Caco-2 (cell line): ENCODE measurements at regions not wholly inside any gene's neighbourhood (a gene's known extent, or its start where the extent isn't known, plus 50 kb on each side); places are given as distances from the start of the nearest gene placed in this dataset.

Experiments used
- BruUV-seq: library from RNA; stranded (reverse); fragments of 400-500 nt; replicated peaks from 2 replicates; lab custom pipeline; 2021; lab: Mats Ljungman, UMichigan
- CTCF ChIA-PET: fragments of 300-600 bp; sonication (Branson Sonifier 250); formaldehyde crosslinking; loops from one replicate; lab custom pipeline; 2022; ENCODE audit warnings: antibody characterized with exemption; lab: Charles Lee
- POLR2A ChIA-PET: fragments of 300-600 bp; sonication (Branson Sonifier 250); formaldehyde crosslinking; loops from one replicate; lab custom pipeline; 2022; ENCODE audit warnings: antibody characterized with exemption; lab: Charles Lee
- DNase-seq, 2 experiments: peaks; one replicate each; pipeline versions ENCODE4 v3.0.0 to v3.0.0-alpha.2; 2020 to 2022
- H3K27me3 ChIP-seq: replicated peaks from 2 replicates; pipeline ENCODE4 v1.6.0; 2011; ENCODE audit warnings: low read length; ENCODE audit not compliant: control insufficient read depth, insufficient read depth
- H3K36me3 ChIP-seq: 2 replicates; pipeline ENCODE4 v1.5.1; 2011; ENCODE audit warnings: low read length; ENCODE audit not compliant: control insufficient read depth, insufficient read depth
- H3K4me1 ChIP-seq: fragments of 250-450 bp; sonication (Bioruptor Pico); 2 replicates; pipeline ENCODE4 v1.5.1; 2020; ENCODE audit warnings: mild to moderate bottlenecking
- H3K4me3 ChIP-seq: 2 replicates; pipeline ENCODE4 v1.5.1; 2011; ENCODE audit warnings: low read depth, mild to moderate bottlenecking, control low read depth, low read length
- H3K9me3 ChIP-seq: fragments of 250-450 bp; sonication (Bioruptor Pico); 2 replicates; pipeline ENCODE4 v1.5.1; 2020; ENCODE audit warnings: mild to moderate bottlenecking, moderate library complexity
- H3K27ac Mint-ChIP-seq: one replicate; pipeline ENCODE4 v1.8.0; 2022; ENCODE audit warnings: mixed read lengths; ENCODE audit not compliant: unreplicated experiment
- H3K27me3 Mint-ChIP-seq: one replicate; pipeline ENCODE4 v1.8.0; 2022; ENCODE audit warnings: mixed read lengths; ENCODE audit not compliant: insufficient read depth, unreplicated experiment
- H3K36me3 Mint-ChIP-seq: one replicate; pipeline ENCODE4 v1.8.0; 2022; ENCODE audit warnings: mild to moderate bottlenecking, mixed read lengths; ENCODE audit not compliant: insufficient read depth, unreplicated experiment
- H3K4me1 Mint-ChIP-seq: one replicate; pipeline ENCODE4 v1.8.0; 2022; ENCODE audit warnings: low read depth, mixed read lengths; ENCODE audit not compliant: unreplicated experiment
- H3K4me3 Mint-ChIP-seq: one replicate; pipeline ENCODE4 v1.8.0; 2022; ENCODE audit warnings: mild to moderate bottlenecking, moderate library complexity, mixed read lengths; ENCODE audit not compliant: unreplicated experiment
- H3K9me3 Mint-ChIP-seq: one replicate; pipeline ENCODE4 v1.8.0; 2022; ENCODE audit warnings: mixed read lengths; ENCODE audit not compliant: unreplicated experiment
- intact Hi-C: fragments of 100-400 bp; cut with micrococcal nuclease; formaldehyde crosslinking; loops from one replicate; pipeline ENCODE4 v1.10.0; 2022; ENCODE audit not compliant: unreplicated experiment
- TF ChIP-seq, protein P1 (sequence below), 2 experiments: fragments of 200-600 bp in 1 of 2; IDR thresholded peaks; 1 replicate in 1 of 2; 2 replicates in 1 of 2; pipeline versions ENCODE4 v1.5.1 to v1.8.0; 2011 to 2022; ENCODE audit warnings: antibody characterized with exemption in 1 of 2, control low read depth in 1 of 2, inconsistent platforms in 1 of 2, low read depth in 1 of 2, low read length in 1 of 2, mild to moderate bottlenecking in 1 of 2, moderate library complexity in 1 of 2; ENCODE audit not compliant: insufficient read depth in 1 of 2, severe bottlenecking in 1 of 2, unreplicated experiment in 1 of 2

GRCh38 chr10:123514996-123515395, 151.2 kb upstream of the GPR26 start:
- ChIA-PET POLR2A (no interaction called here), CTCF (interaction anchor here (0.6 kb wide), 1 partner anchor 23 kb away, joined by 4 read pairs; no protein-coding TSS in a partner anchor)
- H3K9me3 Mint-ChIP-seq, result no peaks in the 10 kb centered on the region

GRCh38 chr10:123515661-123516060, 150.5 kb upstream of the GPR26 start:
- Histone ChIP-seq H3K9me3 (no peaks in the 10 kb centered on the region), H3K36me3 (no peaks in the 10 kb centered on the region), H3K27me3 (no peaks in the 10 kb centered on the region; the same call in 1 of the 2 replicates), H3K4me1 (no peaks in the 10 kb centered on the region), H3K4me3 (no peak overlapping the region)
- no peak for DNase-seq
- Mint-ChIP-seq H3K27ac (no peak overlapping the region), H3K9me3 (no peaks in the 10 kb centered on the region), H3K36me3 (no peaks in the 10 kb centered on the region), H3K27me3 (peaks cover 17% of the 10 kb centered on the region), H3K4me1 (no peaks in the 10 kb centered on the region), H3K4me3 (no peak overlapping the region)
- ChIA-PET POLR2A (no interaction called here), CTCF (no interaction called here)
- BruUV-seq, result no TSS peak
- TF ChIP-seq, protein P1, sequence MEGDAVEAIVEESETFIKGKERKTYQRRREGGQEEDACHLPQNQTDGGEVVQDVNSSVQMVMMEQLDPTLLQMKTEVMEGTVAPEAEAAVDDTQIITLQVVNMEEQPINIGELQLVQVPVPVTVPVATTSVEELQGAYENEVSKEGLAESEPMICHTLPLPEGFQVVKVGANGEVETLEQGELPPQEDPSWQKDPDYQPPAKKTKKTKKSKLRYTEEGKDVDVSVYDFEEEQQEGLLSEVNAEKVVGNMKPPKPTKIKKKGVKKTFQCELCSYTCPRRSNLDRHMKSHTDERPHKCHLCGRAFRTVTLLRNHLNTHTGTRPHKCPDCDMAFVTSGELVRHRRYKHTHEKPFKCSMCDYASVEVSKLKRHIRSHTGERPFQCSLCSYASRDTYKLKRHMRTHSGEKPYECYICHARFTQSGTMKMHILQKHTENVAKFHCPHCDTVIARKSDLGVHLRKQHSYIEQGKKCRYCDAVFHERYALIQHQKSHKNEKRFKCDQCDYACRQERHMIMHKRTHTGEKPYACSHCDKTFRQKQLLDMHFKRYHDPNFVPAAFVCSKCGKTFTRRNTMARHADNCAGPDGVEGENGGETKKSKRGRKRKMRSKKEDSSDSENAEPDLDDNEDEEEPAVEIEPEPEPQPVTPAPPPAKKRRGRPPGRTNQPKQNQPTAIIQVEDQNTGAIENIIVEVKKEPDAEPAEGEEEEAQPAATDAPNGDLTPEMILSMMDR (IDR thresholded peaks at IDR 0.05; ENCODE audit: insufficient read depth in 1 of 2, low read depth in 1 of 2, low read length in 1 of 2, severe bottlenecking in 1 of 2, unreplicated experiment in 1 of 2), result no peak
- intact Hi-C loops, result no loop called here

More at GRCh38 chr10:123514996-123515395, 151.2 kb upstream of the GPR26 start:
- no peaks in the 10 kb centered on the region for H3K36me3 Mint-ChIP-seq
- BruUV-seq, result no TSS peak
- no peaks in the 10 kb centered on the region for H3K4me1 Mint-ChIP-seq
- intact Hi-C loops, result no loop called here
- no peaks in the 10 kb centered on the region for H3K9me3 ChIP-seq
- H3K27ac Mint-ChIP-seq, result no peak overlapping the region
- peaks cover 20% of the 10 kb centered on the region for H3K27me3 Mint-ChIP-seq
- no peaks in the 10 kb centered on the region for H3K36me3 ChIP-seq
- TF ChIP-seq, protein P1 (IDR thresholded peaks at IDR 0.05; ENCODE audit: insufficient read depth in 1 of 2, low read depth in 1 of 2, low read length in 1 of 2, severe bottlenecking in 1 of 2, unreplicated experiment in 1 of 2), result no peak
- no peaks in the 10 kb centered on the region; the same call in 1 of the 2 replicates for H3K27me3 ChIP-seq
- no peak for DNase-seq
- no peak overlapping the region for H3K4me3 Mint-ChIP-seq
- H3K4me1 ChIP-seq, result no peaks in the 10 kb centered on the region
- no peak overlapping the region for H3K4me3 ChIP-seq

DNA sequence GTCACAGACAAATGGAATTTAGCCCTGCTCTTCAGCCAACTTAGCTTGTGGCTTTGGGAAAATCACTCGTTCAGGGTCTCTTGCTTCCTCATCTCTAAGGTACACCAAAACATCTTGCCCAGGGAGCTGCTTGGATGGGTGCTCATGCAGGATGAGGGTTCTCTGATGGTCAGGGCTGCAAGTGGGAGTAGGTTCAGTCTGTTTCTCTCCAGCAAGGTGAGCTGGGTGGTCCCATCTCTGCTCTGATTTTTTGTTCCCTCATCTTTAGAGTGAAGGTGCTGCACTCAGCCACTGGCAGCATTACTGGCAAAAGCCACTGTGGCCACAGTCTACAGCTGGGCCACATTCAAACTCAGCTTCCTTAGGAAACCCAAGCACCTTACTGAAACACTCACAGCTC, 149.9 kb upstream of the GPR26 start:
- TF ChIP-seq, protein P1 (IDR thresholded peaks at IDR 0.05; ENCODE audit: insufficient read depth in 1 of 2, low read depth in 1 of 2, low read length in 1 of 2, severe bottlenecking in 1 of 2, unreplicated experiment in 1 of 2), result no peak
- Histone ChIP-seq H3K36me3 (no peaks in the 10 kb centered on the region), H3K9me3 (no peaks in the 10 kb centered on the region), H3K4me3 (no peak overlapping the region), H3K27me3 (no peaks in the 10 kb centered on the region; the same call in 1 of the 2 replicates), H3K4me1 (no peaks in the 10 kb centered on the region)
- H3K9me3 Mint-ChIP-seq, result no peaks in the 10 kb centered on the region
- no peak for DNase-seq
- intact Hi-C loops, result no loop called here
- H3K27me3 Mint-ChIP-seq, result peaks cover 16% of the 10 kb centered on the region
- ChIA-PET POLR2A (no interaction called here), CTCF (interaction anchor here (0.7 to 0.8 kb wide), 2 partner anchors 12 to 473 kb away, joined by 3 read pairs; no protein-coding TSS in a partner anchor)
- no peak overlapping the region for H3K27ac Mint-ChIP-seq
- no peak overlapping the region for H3K4me3 Mint-ChIP-seq
- no peaks in the 10 kb centered on the region for H3K36me3 Mint-ChIP-seq
- no peaks in the 10 kb centered on the region for H3K4me1 Mint-ChIP-seq
- no TSS peak for BruUV-seq
